ENCODE measurements at regions not wholly inside any gene's neighbourhood (a gene's known extent, or its start where the extent isn't known, plus 50 kb on each side); places are given as distances from the start of the nearest gene placed in this dataset.

DNA sequence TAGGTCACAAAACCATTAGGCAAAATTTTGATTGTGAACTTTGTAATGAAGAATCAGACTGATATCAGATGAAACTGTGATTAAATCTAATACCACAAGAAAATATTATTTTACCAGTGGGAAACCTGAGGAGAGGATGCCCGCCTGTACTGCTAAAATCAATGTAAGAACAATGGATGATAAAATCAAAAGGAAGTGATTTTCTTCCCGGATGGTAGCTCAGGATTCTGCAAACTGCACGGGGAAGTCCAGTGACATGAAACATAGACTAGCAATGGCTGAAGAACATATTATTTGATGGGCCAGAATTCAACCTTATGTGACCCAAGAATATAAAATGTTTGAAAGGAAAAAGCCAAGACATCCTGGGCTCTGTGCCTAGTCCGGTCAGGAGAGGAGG is 974.9 kb downstream of the PCDH18 start:
- TF ChIP-seq, protein P1, sequence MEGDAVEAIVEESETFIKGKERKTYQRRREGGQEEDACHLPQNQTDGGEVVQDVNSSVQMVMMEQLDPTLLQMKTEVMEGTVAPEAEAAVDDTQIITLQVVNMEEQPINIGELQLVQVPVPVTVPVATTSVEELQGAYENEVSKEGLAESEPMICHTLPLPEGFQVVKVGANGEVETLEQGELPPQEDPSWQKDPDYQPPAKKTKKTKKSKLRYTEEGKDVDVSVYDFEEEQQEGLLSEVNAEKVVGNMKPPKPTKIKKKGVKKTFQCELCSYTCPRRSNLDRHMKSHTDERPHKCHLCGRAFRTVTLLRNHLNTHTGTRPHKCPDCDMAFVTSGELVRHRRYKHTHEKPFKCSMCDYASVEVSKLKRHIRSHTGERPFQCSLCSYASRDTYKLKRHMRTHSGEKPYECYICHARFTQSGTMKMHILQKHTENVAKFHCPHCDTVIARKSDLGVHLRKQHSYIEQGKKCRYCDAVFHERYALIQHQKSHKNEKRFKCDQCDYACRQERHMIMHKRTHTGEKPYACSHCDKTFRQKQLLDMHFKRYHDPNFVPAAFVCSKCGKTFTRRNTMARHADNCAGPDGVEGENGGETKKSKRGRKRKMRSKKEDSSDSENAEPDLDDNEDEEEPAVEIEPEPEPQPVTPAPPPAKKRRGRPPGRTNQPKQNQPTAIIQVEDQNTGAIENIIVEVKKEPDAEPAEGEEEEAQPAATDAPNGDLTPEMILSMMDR (conservative IDR thresholded peaks at IDR 0.05; ENCODE audit: low read depth, low read length) = no peak
- TF ChIP-seq EZH2 (IDR thresholded peaks at IDR 0.05; ENCODE audit: low read length, unreplicated experiment) = no peak
- no peak for TF ChIP-seq EZH2phosphoT487 (IDR thresholded peaks at IDR 0.05; ENCODE audit: borderline replicate concordance, low read length)
- Histone ChIP-seq H3K4me2 (ENCODE audit: low read length) (no peak overlapping the region), H4K20me1 (ENCODE audit: low read length) (no peaks in the 10 kb centered on the region), H2AFZ (ENCODE audit: low read length) (no peak overlapping the region), H3K9me3 (ENCODE audit: low read length) (no peaks in the 10 kb centered on the region), H3K4me1 (ENCODE audit: insufficient read depth, low read length) (no peaks in the 10 kb centered on the region), H3K4me3 (ENCODE audit: low read length) (no peak overlapping the region), H3K36me3 (ENCODE audit: low read depth, low read length) (no peaks in the 10 kb centered on the region), H3K9ac (ENCODE audit: low read length) (no peak overlapping the region), H3K27me3 (ENCODE audit: low read length) (no peaks in the 10 kb centered on the region), H3K9me2 (replicated peaks; ENCODE audit: low read length) (no peaks in the 10 kb centered on the region), H3F3A (ENCODE audit: low read length, unreplicated experiment) (no peaks in the 10 kb centered on the region), H3K79me2 (ENCODE audit: low read length) (no peaks in the 10 kb centered on the region), H3K27ac (ENCODE audit: low read length) (no peak overlapping the region)
- DNase-seq (no peak), ATAC-seq (no peak)
- ChIA-PET CTCF (no interaction called here), POLR2A (ENCODE audit: unreplicated experiment) (no interaction called here)
- no TSS peak for BruUV-seq (replicated peaks)
- intact Hi-C loops (cut with micrococcal nuclease) = no loop called here

DNA sequence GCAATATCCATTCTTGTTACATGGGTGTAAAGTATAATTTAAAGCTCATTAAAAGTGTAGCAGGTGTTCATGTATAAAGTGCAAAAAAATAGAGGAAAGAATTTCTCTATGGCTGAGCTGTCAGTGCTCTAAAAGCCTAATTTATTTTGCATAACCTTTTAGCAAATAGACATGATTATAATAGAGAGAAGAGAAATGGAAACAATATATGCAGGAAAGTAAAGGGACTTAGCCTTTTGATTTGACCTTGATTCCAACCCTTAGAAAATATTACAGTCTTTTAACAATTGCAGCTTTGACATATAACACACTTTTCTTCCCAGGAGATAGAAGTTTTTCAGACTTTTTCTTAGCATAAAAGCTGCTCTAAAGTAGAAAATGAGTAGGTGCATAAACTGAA is 978.3 kb downstream of the PCDH18 start:
- Histone ChIP-seq H3F3A (ENCODE audit: low read length, unreplicated experiment) (no peaks in the 10 kb centered on the region), H2AFZ (ENCODE audit: low read length) (no peak overlapping the region)

DNA sequence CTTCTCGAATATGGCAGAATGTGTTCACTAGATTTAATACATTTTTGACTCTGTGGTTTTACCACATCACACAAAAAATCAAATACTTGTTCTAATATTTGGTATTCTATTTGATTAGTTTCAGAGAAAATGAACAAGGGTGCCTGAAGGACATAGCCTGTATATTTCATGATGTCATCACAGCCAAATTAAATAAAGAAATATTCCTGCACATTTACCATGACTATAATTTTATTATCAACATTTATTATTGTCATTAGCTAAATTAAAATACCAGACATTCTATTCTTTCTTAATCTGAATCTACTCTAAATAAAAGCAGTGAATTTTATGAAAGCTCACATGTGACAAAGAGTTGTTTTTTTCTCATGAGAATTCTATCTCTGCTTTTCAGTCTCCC is 980.5 kb downstream of the PCDH18 start:
- intact Hi-C loops (cut with micrococcal nuclease) = no loop called here

More for the DNA sequence above, 978.3 kb downstream of the PCDH18 start:
- ChIA-PET CTCF (no interaction called here), POLR2A (ENCODE audit: unreplicated experiment) (no interaction called here)
- TF ChIP-seq, protein P1 (conservative IDR thresholded peaks at IDR 0.05; ENCODE audit: low read depth, low read length) = no peak
- no peak for TF ChIP-seq EZH2 (IDR thresholded peaks at IDR 0.05; ENCODE audit: low read length, unreplicated experiment)
- TF ChIP-seq EZH2phosphoT487 (IDR thresholded peaks at IDR 0.05; ENCODE audit: borderline replicate concordance, low read length) = no peak
- H3K4me3 ChIP-seq (ENCODE audit: low read length) = no peak overlapping the region
- H3K27me3 ChIP-seq (ENCODE audit: low read length) = no peaks in the 10 kb centered on the region
- no peaks in the 10 kb centered on the region for H3K36me3 ChIP-seq (ENCODE audit: low read depth, low read length)
- H3K9ac ChIP-seq (ENCODE audit: low read length) = no peak overlapping the region
- H3K79me2 ChIP-seq (ENCODE audit: low read length) = no peaks in the 10 kb centered on the region
- ATAC-seq (no peak), DNase-seq (no peak)
- H3K4me1 ChIP-seq (ENCODE audit: insufficient read depth, low read length) = no peaks in the 10 kb centered on the region
- no peaks in the 10 kb centered on the region for H4K20me1 ChIP-seq (ENCODE audit: low read length)
- no peak overlapping the region for H3K4me2 ChIP-seq (ENCODE audit: low read length)
- no peaks in the 10 kb centered on the region for H3K9me3 ChIP-seq (ENCODE audit: low read length)
- H3K9me2 ChIP-seq (replicated peaks; ENCODE audit: low read length) = no peaks in the 10 kb centered on the region
- no peak overlapping the region for H3K27ac ChIP-seq (ENCODE audit: low read length)
- BruUV-seq (replicated peaks) = no TSS peak
- intact Hi-C loops (cut with micrococcal nuclease) = no loop called here

More for the DNA sequence above, 980.5 kb downstream of the PCDH18 start:
- ChIA-PET POLR2A (ENCODE audit: unreplicated experiment) (no interaction called here), CTCF (no interaction called here)
- DNase-seq (no peak), ATAC-seq (no peak)
- H3F3A ChIP-seq (ENCODE audit: low read length, unreplicated experiment) = no peaks in the 10 kb centered on the region
- H3K9me3 ChIP-seq (ENCODE audit: low read length) = no peaks in the 10 kb centered on the region
- no peaks in the 10 kb centered on the region for H3K9me2 ChIP-seq (replicated peaks; ENCODE audit: low read length)
- H3K4me2 ChIP-seq (ENCODE audit: low read length) = no peak overlapping the region
- H4K20me1 ChIP-seq (ENCODE audit: low read length) = no peaks in the 10 kb centered on the region
- no peak overlapping the region for H2AFZ ChIP-seq (ENCODE audit: low read length)
- H3K36me3 ChIP-seq (ENCODE audit: low read depth, low read length) = no peaks in the 10 kb centered on the region
- no peak overlapping the region for H3K4me3 ChIP-seq (ENCODE audit: low read length)
- no peaks in the 10 kb centered on the region for H3K79me2 ChIP-seq (ENCODE audit: low read length)
- TF ChIP-seq EZH2phosphoT487 (IDR thresholded peaks at IDR 0.05; ENCODE audit: borderline replicate concordance, low read length) (no peak), EZH2 (IDR thresholded peaks at IDR 0.05; ENCODE audit: low read length, unreplicated experiment) (no peak)
- TF ChIP-seq, protein P1 (conservative IDR thresholded peaks at IDR 0.05; ENCODE audit: low read depth, low read length) = no peak
- no peak overlapping the region for H3K27ac ChIP-seq (ENCODE audit: low read length)
- H3K27me3 ChIP-seq (ENCODE audit: low read length) = no peaks in the 10 kb centered on the region
- H3K4me1 ChIP-seq (ENCODE audit: insufficient read depth, low read length) = no peaks in the 10 kb centered on the region
- no TSS peak for BruUV-seq (replicated peaks)
- H3K9ac ChIP-seq (ENCODE audit: low read length) = no peak overlapping the region
